HL-60 (cell line): ENCODE measurements at regions not wholly inside any gene's neighbourhood (a gene's known extent, or its start where the extent isn't known, plus 50 kb on each side); places are given as distances from the start of the nearest gene placed in this dataset.

Source experiments
- DNase-seq, 2 experiments: peaks; one replicate each; pipeline ENCODE4 v3.0.0-alpha.2; 2010 to 2020; ENCODE audit warnings: low read depth in 1 of 2, low spot score in 1 of 2
- H3K27ac ChIP-seq: fragments of 250-450 bp; sonication (Bioruptor Pico); replicated peaks from 2 replicates; pipeline ENCODE4 v1.5.1; 2020; ENCODE audit warnings: mild to moderate bottlenecking, moderate library complexity
- H3K27me3 ChIP-seq: fragments of 250-450 bp; sonication (Bioruptor Pico); 2 replicates; pipeline ENCODE4 v1.5.1; 2021; ENCODE audit warnings: mild to moderate bottlenecking, moderate library complexity; ENCODE audit not compliant: insufficient read depth, poor library complexity, severe bottlenecking
- H3K4me3 ChIP-seq: replicated peaks from 2 replicates; pipeline ENCODE4 v1.5.1; 2011; ENCODE audit warnings: mild to moderate bottlenecking, control low read depth, low read length; ENCODE audit not compliant: insufficient read depth
- CTCF ChIP-seq: IDR thresholded peaks from one replicate; pipeline ENCODE4 v1.5.1; 2011; ENCODE audit warnings: low read length, control low read depth, inconsistent platforms; ENCODE audit not compliant: insufficient read depth
- GABPA ChIP-seq: IDR thresholded peaks from 2 replicates; pipeline ENCODE4 v1.6.1; 2012; ENCODE audit warnings: low read depth
- POLR2AphosphoS5 ChIP-seq: IDR thresholded peaks from 2 replicates; pipeline ENCODE4 v1.6.1; 2012; ENCODE audit warnings: low read depth
- REST ChIP-seq: IDR thresholded peaks from 2 replicates; pipeline ENCODE4 v1.6.1; 2012; ENCODE audit warnings: low read depth; ENCODE audit not compliant: insufficient replicate concordance
- SPI1 ChIP-seq: IDR thresholded peaks from 2 replicates; pipeline ENCODE4 v1.6.1; 2012; ENCODE audit warnings: low read depth, mild to moderate bottlenecking, borderline replicate concordance

- H3K27ac ChIP-seq: no peak overlapping the region
- H3K4me3 ChIP-seq: no peak overlapping the region
- H3K27me3 ChIP-seq: no peaks in the 10 kb centered on the region
- TF ChIP-seq CTCF: no peak
- no peak for TF ChIP-seq POLR2AphosphoS5
- no peak for TF ChIP-seq SPI1
- TF ChIP-seq REST: no peak
- TF ChIP-seq GABPA: no peak
- no peak for DNase-seq
These were observed 58.6 kb upstream of the HMGXB4 start for GRCh38 chr22:35198738-35199137.

- DNase-seq: no peak
- TF ChIP-seq POLR2AphosphoS5 (no peak), SPI1 (no peak), CTCF (no peak), GABPA (no peak)
- Histone ChIP-seq H3K27ac (no peak overlapping the region), H3K27me3 (no peaks in the 10 kb centered on the region), H3K4me3 (no peak overlapping the region)
These were observed 54.9 kb upstream of the HMGXB4 start for GRCh38 chr22:35202376-35202775.

GRCh38 chr22:35203583-35203982 lies 53.7 kb upstream of the HMGXB4 start:
- no peak overlapping the region for H3K27ac ChIP-seq
- DNase-seq: no peak
- H3K27me3 ChIP-seq: no peaks in the 10 kb centered on the region
- no peak overlapping the region for H3K4me3 ChIP-seq
- TF ChIP-seq SPI1 (peak; percentile 83), GABPA (no peak)

- DNase-seq: no peak
- no peak for TF ChIP-seq POLR2AphosphoS5
- no peak for TF ChIP-seq REST
- TF ChIP-seq GABPA: no peak
- no peak for TF ChIP-seq CTCF
- TF ChIP-seq SPI1: no peak
- no peak overlapping the region for H3K27ac ChIP-seq
- no peaks in the 10 kb centered on the region for H3K27me3 ChIP-seq
- H3K4me3 ChIP-seq: no peak overlapping the region
These were observed 52.2 kb upstream of the HMGXB4 start for GRCh38 chr22:35204807-35205775.
